Right cardiac atrium (tissue), 5 donors: ENCODE measurements at regions not wholly inside any gene's neighbourhood (a gene's known extent, or its start where the extent isn't known, plus 50 kb on each side); places are given as distances from the start of the nearest gene placed in this dataset.

Experiments
- ATAC-seq, 2 donors: fragments of 200-7000 bp; cut with Tn5 transposase; one replicate each; pipeline versions ENCODE4 v1.8.0 to v1.9.1; 2020; ENCODE audit warnings: moderate library complexity in 2 of 2, mild to moderate bottlenecking in 1 of 2
- DNase-seq, 3 donors: peaks; one replicate each; pipeline ENCODE4 v3.0.0-alpha.2; 2020
- H3K27ac ChIP-seq: one replicate; pipeline ENCODE4 v1.5.1; 2013; ENCODE audit warnings: mild to moderate bottlenecking, low read length, control low read depth, moderate library complexity
- H3K27me3 ChIP-seq: one replicate; pipeline ENCODE4 v1.6.1; 2013; ENCODE audit not compliant: control insufficient read depth, insufficient read depth
- H3K4me1 ChIP-seq: one replicate; pipeline ENCODE4 v1.6.1; 2013; ENCODE audit warnings: low read length; ENCODE audit not compliant: control insufficient read depth, insufficient read depth
- H3K4me3 ChIP-seq: one replicate; pipeline ENCODE4 v1.5.1; 2013; ENCODE audit warnings: low read length, control low read depth
- H3K9me3 ChIP-seq: one replicate; pipeline ENCODE4 v1.6.1; 2013; ENCODE audit warnings: low read length; ENCODE audit not compliant: control insufficient read depth
- WGBS: extraction: QIAGEN DNeasy Blood & Tissue Kit; methylation state at CpG from one replicate; pipeline ENCODE4 v1.1.7; 2013; 5-methylcytosine and 5-hydroxymethylcytosine counted together
- intact Hi-C, 4 donors: fragments of 100-400 bp; cut with DNase I; formaldehyde crosslinking; loops; one replicate each; pipeline versions ENCODE4 v1.11.0 to v1.14.0; 2022 to 2023
- donor health status: healthy with polysubstance abuse.
- donor health status: DM: no; HTN: yes; CAD: no.
- donor health status: DM: no; HTN: no; CAD: no.
- donor health status: DM: no; HTN: yes; CAD: no; lungs with severe emphysema.
- donor health status: DM: yes; HTN: yes; CAD: no.

DNA sequence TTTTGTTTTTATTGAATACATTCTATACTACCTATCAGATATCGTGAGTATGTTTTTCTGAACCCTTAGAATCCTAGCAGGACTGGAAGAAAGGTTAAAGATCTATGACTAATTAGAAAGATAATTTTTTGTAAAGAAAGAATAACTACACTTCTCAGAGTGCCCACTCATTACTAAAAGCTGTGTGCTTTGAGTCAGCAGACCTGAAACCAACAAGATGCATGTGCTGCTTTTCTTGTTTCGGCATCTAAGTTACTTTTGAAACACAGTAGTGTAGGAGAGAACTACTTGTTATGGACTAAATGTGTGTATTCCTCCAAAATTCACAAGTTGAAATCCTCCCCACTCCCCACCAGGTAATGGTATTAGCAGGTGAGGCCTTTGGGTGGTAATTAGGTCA is 127.8 kb upstream of the ESRRG start:
- H3K27ac ChIP-seq, result no peak overlapping the region
- WGBS, result 89% methylated on average over 2 of the region's 2 CpGs
- intact Hi-C loops, result no loop called here
- no peak for DNase-seq
- H3K4me3 ChIP-seq, result no peak overlapping the region
- H3K4me1 ChIP-seq, result no peaks in the 10 kb centered on the region
- no peaks in the 10 kb centered on the region for H3K9me3 ChIP-seq
- no peak for ATAC-seq
- H3K27me3 ChIP-seq, result no peaks in the 10 kb centered on the region

DNA sequence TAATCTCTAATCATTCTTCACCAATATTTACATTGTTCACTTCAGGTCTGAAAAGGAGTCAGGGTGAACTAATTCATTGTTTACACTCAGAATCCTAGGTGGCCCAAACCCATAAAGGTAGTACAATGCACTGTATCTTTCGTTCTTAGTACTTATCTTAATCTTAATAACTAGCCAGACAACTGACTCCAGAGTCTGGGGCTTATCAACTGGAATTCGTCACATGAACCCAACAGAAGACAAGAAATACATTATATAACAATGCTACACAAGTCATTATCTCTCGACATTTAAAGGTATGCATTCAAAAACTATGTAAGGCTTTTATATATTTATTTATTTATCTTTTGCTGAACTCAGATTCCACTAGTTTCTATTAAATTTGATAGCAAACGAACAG is 125.9 kb upstream of the ESRRG start:
- intact Hi-C loops, result no loop called here
- Histone ChIP-seq H3K27me3 (no peaks in the 10 kb centered on the region), H3K27ac (no peak overlapping the region), H3K4me3 (no peak overlapping the region), H3K4me1 (no peaks in the 10 kb centered on the region), H3K9me3 (no peaks in the 10 kb centered on the region)
- ATAC-seq (no peak), DNase-seq (no peak)
- WGBS, result 38% methylated on average over 4 of the region's 4 CpGs

DNA sequence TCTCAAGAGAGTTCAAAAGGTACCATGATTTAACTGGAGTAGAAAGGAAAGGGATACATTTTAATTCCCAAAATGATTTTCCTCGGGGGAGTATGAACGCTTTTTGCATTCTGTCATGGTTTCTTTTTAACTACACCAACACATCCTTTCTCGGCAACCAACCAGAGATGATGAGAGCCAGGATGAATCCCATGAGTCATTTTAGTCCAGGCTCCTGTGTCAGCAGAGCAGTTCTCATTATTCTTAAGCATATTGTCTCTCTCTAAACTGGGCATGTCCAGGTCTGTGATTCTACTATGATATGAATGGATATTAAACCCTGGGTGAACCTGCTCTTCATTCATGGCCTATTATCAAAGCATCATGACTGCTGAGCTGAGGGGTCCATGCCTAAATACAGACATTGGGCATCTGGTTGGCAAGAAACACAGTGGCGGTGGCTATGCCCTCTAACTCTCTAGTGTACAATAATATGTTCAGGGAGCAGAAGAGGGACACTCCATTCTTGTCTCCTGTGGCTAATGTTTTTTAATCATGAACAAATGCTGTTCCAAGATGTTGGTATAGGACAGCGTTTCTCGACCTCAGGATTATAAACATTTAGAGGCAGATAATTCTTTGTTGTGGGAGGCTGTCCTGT is 124.3 kb upstream of the ESRRG start:
- ATAC-seq (no peak), DNase-seq (no peak)
- H3K4me3 ChIP-seq, result no peak overlapping the region
- no peaks in the 10 kb centered on the region for H3K9me3 ChIP-seq
- no peaks in the 10 kb centered on the region for H3K27me3 ChIP-seq
- 74% methylated on average over 6 of the region's 6 CpGs for WGBS
- H3K27ac ChIP-seq, result no peak overlapping the region
- H3K4me1 ChIP-seq, result no peaks in the 10 kb centered on the region
- intact Hi-C loops, result no loop called here

DNA sequence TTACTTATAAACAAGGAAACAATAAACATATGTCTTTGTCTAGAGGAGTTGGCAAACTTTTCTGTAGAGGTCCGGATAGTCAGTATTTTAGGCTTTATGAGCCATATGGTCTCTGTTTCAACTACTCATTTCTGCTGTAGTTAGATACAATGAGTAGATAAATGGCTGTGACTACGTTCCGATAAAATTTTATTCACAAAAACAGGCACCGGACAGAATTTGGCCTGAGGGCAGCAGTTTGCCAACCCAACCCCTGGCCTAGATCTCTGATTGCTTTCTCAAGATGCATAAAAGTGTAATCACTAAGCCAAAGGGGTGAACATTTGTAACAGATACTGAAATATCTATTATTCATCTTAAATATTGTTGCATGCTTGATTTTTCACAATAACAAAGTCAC is 123.1 kb upstream of the ESRRG start:
- 90% methylated on average over 4 of the region's 4 CpGs for WGBS

DNA sequence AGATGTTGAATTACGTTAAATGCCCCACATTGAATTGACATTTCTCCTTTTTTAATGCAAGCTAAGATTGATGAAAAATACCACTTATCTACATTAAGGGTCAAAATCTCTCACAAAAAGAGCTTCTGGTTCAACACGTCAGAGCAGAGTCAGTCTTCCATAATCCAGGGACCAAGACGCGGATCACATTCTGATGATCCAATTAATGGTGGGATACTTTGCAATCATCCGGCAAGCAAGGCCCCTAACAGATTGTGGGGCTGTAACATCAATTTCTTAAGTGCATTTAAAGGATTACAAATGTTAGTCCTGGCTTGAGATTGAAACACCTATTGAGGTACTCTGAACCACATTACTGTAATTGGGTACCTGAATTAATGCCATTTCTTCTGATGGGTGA is 120.2 kb upstream of the ESRRG start:
- no peak overlapping the region for H3K4me3 ChIP-seq
- H3K9me3 ChIP-seq, result no peaks in the 10 kb centered on the region
- H3K4me1 ChIP-seq, result no peaks in the 10 kb centered on the region
- 94% methylated on average over 5 of the region's 5 CpGs for WGBS
- H3K27me3 ChIP-seq, result no peaks in the 10 kb centered on the region
- no peak overlapping the region for H3K27ac ChIP-seq
- no peak for DNase-seq
- ATAC-seq, result no peak
- intact Hi-C loops, result no loop called here

More for the DNA sequence above, 123.1 kb upstream of the ESRRG start:
- ATAC-seq, result no peak
- no peaks in the 10 kb centered on the region for H3K4me1 ChIP-seq
- H3K27ac ChIP-seq, result no peak overlapping the region
- no peaks in the 10 kb centered on the region for H3K27me3 ChIP-seq
- no peaks in the 10 kb centered on the region for H3K9me3 ChIP-seq
- intact Hi-C loops, result no loop called here
- no peak for DNase-seq
- H3K4me3 ChIP-seq, result no peak overlapping the region

DNA sequence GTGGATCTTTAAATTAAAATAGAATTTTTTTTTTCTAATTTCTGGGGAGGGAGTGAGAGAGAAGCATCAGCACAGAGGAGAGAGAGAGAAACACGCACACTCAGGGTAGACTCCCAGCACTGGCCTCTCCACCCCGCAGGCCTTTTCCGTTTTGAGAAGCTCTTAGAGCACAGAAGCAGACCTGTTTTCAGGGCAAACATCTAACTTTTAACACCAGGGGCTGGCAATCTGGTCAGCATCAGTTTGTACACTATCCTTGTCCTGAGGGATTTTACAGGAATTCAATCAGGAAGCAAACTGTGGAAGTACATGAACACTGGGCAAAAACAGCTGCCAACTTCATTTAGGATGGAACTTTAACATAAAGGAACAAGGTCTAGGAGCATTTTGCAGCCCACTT is 117.9 kb upstream of the ESRRG start:
- DNase-seq (no peak), ATAC-seq (no peak)
- H3K9me3 ChIP-seq, result no peaks in the 10 kb centered on the region
- intact Hi-C loops, result no loop called here
- H3K27ac ChIP-seq, result no peak overlapping the region
- 61% methylated on average over 3 of the region's 3 CpGs for WGBS
- no peaks in the 10 kb centered on the region for H3K4me1 ChIP-seq
- no peaks in the 10 kb centered on the region for H3K27me3 ChIP-seq
- no peak overlapping the region for H3K4me3 ChIP-seq

DNA sequence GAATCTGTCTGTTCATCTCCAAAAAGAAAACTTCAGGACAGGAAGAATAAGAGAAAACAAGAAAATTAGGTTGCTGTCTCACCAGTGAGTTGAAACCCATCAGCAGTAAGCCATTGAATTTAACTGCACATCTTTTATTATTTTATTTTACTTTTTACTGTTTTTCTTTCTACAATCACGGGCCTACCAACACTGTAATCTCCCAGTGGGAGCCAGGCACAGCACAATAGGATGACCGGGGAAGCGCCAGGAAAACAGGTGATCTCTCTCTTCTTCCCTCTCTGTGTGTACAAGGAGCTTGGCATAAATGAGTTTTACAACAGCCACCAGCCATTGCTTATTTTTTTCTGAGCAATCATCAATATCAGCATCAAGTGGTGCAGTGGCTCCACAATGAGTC is 113.1 kb upstream of the ESRRG start:
- Histone ChIP-seq H3K27me3 (no peaks in the 10 kb centered on the region), H3K4me3 (no peak overlapping the region), H3K27ac (no peak overlapping the region), H3K9me3 (no peaks in the 10 kb centered on the region), H3K4me1 (no peaks in the 10 kb centered on the region)
- ATAC-seq (no peak), DNase-seq (no peak)
- intact Hi-C loops, result no loop called here
- 82% methylated on average over 3 of the region's 3 CpGs for WGBS

DNA sequence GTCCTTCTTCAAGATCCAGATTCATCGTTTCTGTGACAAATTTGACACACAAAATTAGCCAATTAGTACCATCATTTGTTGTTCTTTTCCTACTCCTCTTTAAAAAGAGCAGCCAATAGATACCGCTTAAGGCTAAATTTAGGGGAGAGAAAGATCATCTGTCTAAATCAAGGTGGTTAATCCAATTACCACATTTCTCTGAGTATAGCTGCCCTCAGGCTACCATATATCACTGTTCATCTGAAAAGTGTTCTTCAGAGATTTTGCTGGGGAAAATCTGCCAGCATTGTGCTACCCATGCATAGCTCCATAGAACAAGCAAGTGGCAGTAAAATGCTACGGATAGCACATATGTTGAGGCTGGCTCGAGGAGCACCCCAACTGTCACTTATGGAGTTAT is 110.3 kb upstream of the ESRRG start:
- H3K27me3 ChIP-seq, result no peaks in the 10 kb centered on the region
- no peak for ATAC-seq
- H3K9me3 ChIP-seq, result no peaks in the 10 kb centered on the region
- H3K4me1 ChIP-seq, result no peaks in the 10 kb centered on the region
- H3K4me3 ChIP-seq, result no peak overlapping the region
- no peak overlapping the region for H3K27ac ChIP-seq
- intact Hi-C loops, result no loop called here
- DNase-seq, result no peak
- 79% methylated on average over 4 of the region's 4 CpGs for WGBS

DNA sequence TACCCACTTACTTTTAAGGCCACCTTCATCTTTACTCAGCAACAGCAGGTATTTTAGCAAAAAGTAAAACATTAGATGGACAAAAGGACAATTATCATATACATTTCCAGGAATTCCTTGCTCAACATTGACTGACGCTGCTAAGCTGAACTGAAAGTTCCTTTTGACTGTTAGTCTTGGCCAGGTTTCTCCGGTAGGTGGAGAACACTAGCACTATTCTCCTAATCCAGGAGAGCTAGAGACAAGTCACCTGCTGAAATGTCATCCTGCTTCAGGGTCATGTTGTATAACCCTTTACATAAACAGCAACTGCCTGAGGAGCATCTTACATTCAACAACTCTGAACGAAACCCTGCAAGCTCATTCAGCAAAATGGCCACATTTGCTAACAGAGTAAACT is 109.0 kb upstream of the ESRRG start:
- H3K27ac ChIP-seq, result no peak overlapping the region
- no peaks in the 10 kb centered on the region for H3K27me3 ChIP-seq
- DNase-seq (no peak), ATAC-seq (peak in 1 of 2 donors; percentile 16)
- H3K9me3 ChIP-seq, result no peaks in the 10 kb centered on the region
- H3K4me1 ChIP-seq, result no peaks in the 10 kb centered on the region
- 86% methylated on average over 3 of the region's 3 CpGs for WGBS
- H3K4me3 ChIP-seq, result no peak overlapping the region
- intact Hi-C loops, result no loop called here

DNA sequence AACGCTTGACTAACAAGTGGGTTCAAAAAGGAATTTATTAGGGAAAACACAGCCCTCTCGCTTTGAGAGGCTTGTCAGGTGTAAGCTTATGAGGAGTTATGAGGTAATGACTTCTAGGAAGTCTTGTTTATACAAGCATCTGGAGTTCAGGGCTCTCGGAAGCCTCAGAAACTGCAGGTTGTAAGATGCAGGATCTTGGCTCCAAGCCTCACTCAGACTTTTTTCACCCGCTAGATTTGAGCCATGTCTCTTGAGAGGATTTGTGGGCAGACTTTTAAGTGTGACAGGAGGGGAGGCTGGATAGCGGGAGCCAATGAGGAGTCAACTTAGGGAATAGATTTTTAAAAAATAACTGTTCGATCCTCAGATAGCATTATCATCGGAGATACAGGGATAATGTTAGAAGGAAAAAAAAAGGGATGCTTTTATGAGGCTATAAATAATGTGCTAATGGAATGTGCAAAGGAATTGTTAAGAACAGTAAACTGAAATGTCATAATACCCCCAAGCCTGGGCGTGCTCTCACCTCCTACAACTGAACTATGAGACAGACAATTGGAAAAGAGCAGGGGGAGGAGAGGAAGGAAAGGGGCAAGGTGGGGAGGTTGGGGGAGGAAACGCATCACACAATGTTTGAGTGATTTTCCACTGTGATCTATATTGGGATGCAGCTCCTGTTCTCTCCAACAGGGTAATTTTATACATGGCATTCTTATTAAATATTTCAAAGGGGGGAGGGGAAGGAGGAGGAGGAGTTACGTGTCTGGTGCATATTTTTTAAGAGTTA is 107.4 kb upstream of the ESRRG start:
- Histone ChIP-seq H3K4me3 (no peak overlapping the region), H3K4me1 (no peaks in the 10 kb centered on the region), H3K27me3 (no peaks in the 10 kb centered on the region), H3K27ac (no peak overlapping the region), H3K9me3 (no peaks in the 10 kb centered on the region)
- DNase-seq, result no peak
- ATAC-seq, result no peak
- intact Hi-C loops, result no loop called here
- WGBS, result 54% methylated on average over 10 of the region's 10 CpGs

DNA sequence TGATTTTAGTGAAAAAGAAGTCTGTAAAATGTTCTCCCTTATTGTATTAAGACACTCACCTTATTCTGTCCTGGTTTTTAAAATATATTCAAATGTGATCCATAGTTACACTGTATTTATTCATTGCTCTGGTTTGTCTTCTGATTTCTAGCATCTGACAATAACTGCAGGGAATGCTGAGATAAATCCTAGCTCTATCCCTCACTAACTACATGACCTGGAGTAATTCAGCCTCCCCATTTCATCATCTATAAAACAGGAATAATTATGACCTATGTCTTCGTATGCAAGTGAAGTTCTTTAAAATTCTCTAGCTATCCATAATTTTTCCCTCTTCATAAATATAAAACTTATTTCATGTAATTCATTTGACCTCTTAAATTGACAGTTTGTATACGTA is 104.0 kb upstream of the ESRRG start:
- H3K4me1 ChIP-seq, result no peaks in the 10 kb centered on the region
- H3K27me3 ChIP-seq, result no peaks in the 10 kb centered on the region
- ATAC-seq (no peak), DNase-seq (no peak)
- intact Hi-C loops, result no loop called here
- whole genome bisulfite sequencing, result 92% methylated on average over 2 of the region's 2 CpGs
- no peaks in the 10 kb centered on the region for H3K9me3 ChIP-seq
- no peak overlapping the region for H3K27ac ChIP-seq
- no peak overlapping the region for H3K4me3 ChIP-seq
